NB4 (cell line): ENCODE measurements at regions not wholly inside any gene's neighbourhood (a gene's known extent, or its start where the extent isn't known, plus 50 kb on each side); places are given as distances from the start of the nearest gene placed in this dataset.

ENCODE experiments used
- MYC ChIP-seq: IDR thresholded peaks from 2 replicates; pipeline ENCODE4 v1.6.1; 2011; ENCODE audit warnings: low read depth, low read length
- POLR2A ChIP-seq: IDR thresholded peaks from 2 replicates; pipeline ENCODE4 v1.6.1; 2011; ENCODE audit warnings: mild to moderate bottlenecking; ENCODE audit not compliant: insufficient read length; ENCODE audit errors: extremely low read depth
- TF ChIP-seq, protein P1 (sequence below): IDR thresholded peaks from one replicate; pipeline ENCODE4 v1.5.1; 2012; ENCODE audit warnings: low read depth, low read length

GRCh38 chr12:67152451-67152850 is 116.7 kb upstream of the CAND1 start:
- TF ChIP-seq, protein P1, sequence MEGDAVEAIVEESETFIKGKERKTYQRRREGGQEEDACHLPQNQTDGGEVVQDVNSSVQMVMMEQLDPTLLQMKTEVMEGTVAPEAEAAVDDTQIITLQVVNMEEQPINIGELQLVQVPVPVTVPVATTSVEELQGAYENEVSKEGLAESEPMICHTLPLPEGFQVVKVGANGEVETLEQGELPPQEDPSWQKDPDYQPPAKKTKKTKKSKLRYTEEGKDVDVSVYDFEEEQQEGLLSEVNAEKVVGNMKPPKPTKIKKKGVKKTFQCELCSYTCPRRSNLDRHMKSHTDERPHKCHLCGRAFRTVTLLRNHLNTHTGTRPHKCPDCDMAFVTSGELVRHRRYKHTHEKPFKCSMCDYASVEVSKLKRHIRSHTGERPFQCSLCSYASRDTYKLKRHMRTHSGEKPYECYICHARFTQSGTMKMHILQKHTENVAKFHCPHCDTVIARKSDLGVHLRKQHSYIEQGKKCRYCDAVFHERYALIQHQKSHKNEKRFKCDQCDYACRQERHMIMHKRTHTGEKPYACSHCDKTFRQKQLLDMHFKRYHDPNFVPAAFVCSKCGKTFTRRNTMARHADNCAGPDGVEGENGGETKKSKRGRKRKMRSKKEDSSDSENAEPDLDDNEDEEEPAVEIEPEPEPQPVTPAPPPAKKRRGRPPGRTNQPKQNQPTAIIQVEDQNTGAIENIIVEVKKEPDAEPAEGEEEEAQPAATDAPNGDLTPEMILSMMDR, result no peak
- TF ChIP-seq POLR2A (no peak), MYC (no peak)
